ENCODE measurements at regions not wholly inside any gene's neighbourhood (a gene's known extent, or its start where the extent isn't known, plus 50 kb on each side); places are given as distances from the start of the nearest gene placed in this dataset.
"Not testable (repeated sequence)": the region's sequence is repeated elsewhere in the genome, so short reads cannot be mapped to it uniquely, and the experiment has no call there.

DNA sequence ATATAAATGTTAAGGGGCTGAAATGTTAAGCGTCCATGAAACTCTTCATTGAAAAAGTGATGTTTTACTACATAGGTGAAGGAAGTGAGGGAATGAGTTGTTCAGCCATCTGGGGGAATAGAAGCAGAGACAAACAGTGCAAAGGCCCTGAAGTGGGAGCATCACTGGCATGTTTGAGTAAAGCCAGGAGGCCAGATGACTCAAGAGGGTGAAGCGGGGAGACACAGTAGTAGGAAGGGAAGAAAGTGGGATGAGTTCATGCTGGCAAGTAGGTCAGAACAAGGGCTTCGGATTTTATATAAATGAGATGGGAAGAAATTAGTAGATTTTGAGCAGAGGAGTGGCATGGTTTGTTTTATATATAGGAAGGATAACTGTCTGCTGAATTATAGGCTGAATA, 112.5 kb upstream of the MAP9 start:
- Mint-ChIP-seq H3K4me3 (no peak overlapping the region), H3K4me1 (no peaks in the 10 kb centered on the region), H3K36me3 (no peaks in the 10 kb centered on the region), H3K9me3 (no peaks in the 10 kb centered on the region), H3K27ac (no peak overlapping the region)
- no peak for DNase-seq (ENCODE audit: low spot score in 2 of 2)
- ATAC-seq = no peak

DNA sequence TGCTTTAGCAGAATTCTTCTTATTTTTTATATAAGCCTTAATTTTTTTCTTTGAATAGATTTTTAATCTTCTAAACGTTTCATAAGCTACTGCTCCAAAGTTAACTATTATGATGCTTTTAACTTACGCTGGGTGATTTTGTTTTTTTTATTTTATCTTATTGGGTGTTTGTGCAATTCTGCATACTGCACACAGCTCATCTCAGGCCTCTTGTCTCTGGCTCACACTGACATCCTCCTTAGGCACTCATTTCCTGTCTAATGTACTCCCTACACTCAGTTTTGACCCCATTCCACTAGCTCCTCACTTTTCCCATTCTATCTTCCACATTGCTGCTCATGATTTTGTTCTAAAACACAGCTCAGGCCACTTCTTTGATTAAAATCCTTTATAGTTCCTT, 111.9 kb upstream of the MAP9 start:
- ATAC-seq (no peak), DNase-seq (ENCODE audit: low spot score in 2 of 2) (no peak)
- Mint-ChIP-seq H3K27ac (no peak overlapping the region), H3K4me1 (no peaks in the 10 kb centered on the region), H3K36me3 (no peaks in the 10 kb centered on the region), H3K4me3 (no peak overlapping the region), H3K9me3 (no peaks in the 10 kb centered on the region)

DNA sequence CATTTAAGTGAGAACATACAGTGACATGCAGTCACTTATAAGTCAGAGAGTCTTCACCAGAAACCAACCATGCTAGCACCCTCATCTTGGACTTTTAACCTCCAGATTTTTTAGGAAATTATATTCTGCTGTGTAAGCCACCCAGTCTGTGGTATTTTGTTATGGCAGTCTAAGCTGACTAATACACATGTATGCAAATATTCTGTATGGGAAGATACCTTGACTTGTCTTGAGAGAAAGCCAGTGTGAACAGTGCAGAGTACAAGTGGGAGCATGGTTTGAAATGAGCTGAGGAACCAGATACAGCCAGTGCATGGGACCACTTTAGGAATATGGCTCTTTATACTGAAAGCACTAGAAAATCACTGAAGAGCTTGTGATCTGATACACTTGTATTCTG, 110.4 kb upstream of the MAP9 start:
- Mint-ChIP-seq H3K27ac (no peak overlapping the region), H3K9me3 (no peaks in the 10 kb centered on the region), H3K4me3 (no peak overlapping the region), H3K4me1 (no peaks in the 10 kb centered on the region), H3K36me3 (no peaks in the 10 kb centered on the region)
- ATAC-seq (peak; percentile 37), DNase-seq (ENCODE audit: low spot score in 2 of 2) (no peak)

DNA sequence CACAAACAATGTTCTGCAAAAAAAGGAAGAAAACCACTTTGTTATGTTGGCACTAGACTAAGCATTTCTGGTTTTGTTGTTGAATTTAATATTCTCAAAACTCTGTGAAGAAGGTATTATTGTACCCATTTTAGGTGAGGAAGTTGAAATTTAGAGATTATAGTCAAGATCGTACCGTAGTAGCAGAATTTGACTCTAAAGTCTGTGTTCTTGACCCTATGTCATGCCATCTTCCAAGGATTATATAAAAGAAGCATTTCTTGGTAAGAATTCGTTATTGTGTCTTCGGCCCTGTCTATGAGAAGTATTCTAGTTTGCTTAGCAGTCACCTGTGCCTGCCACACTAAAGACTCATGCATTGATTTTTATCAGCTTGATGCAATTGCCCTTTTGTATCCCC, 104.4 kb upstream of the MAP9 start:
- Mint-ChIP-seq H3K4me1 (no peaks in the 10 kb centered on the region), H3K4me3 (no peak overlapping the region), H3K9me3 (peaks cover 2% of the 10 kb centered on the region), H3K36me3 (no peaks in the 10 kb centered on the region), H3K27ac (no peak overlapping the region)
- DNase-seq (ENCODE audit: low spot score in 2 of 2) (no peak), ATAC-seq (no peak)

DNA sequence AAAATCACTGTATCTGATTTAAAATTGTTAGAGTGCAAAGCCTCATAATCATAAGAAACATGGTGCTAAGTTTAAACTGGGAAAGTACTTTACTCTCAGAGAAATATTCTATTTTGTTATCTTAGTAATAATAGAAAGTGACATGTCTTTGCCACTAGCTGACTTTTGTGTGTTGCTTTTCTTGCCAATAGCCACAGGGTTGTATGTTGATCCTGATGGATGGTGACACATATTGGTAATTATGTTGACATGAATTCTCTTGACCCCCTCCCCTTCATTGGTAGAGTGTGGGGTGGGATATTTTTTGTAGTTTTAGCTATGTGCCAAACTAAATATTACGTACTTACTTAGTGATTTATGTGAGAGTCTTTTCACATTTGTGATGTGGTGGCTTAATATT, 103.1 kb upstream of the MAP9 start:
- Mint-ChIP-seq H3K36me3 (no peaks in the 10 kb centered on the region), H3K27ac (no peak overlapping the region), H3K4me3 (no peak overlapping the region), H3K4me1 (no peaks in the 10 kb centered on the region), H3K9me3 (peaks cover 2% of the 10 kb centered on the region)
- no peak for DNase-seq (ENCODE audit: low spot score in 2 of 2)
- ATAC-seq = no peak

DNA sequence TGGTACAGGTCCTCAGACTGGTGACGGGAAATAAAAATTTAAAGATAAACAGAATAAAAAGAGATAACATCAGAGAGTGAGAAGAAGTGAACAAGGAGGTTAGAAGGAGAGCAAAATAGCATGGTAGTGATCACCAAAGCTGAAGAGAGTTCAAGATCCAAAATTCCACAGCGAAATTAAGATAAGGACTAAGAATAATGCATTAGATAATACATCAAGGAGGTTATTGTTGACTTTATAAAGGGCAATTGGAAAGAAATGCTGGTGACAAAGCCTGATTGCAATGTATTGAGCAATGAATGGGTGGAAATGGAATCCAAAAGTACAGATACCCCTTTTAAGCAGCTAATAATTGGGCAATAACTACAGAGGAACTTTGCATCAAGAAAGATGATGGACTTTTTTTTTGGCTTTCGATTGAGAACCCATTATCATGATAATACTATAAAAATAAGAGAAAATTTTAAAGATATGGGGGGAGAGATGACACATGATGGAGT, 101.6 kb upstream of the MAP9 start:
- no peak for DNase-seq (ENCODE audit: low spot score in 2 of 2)
- Mint-ChIP-seq H3K9me3 (peaks cover 2% of the 10 kb centered on the region), H3K27ac (no peak overlapping the region)

DNA sequence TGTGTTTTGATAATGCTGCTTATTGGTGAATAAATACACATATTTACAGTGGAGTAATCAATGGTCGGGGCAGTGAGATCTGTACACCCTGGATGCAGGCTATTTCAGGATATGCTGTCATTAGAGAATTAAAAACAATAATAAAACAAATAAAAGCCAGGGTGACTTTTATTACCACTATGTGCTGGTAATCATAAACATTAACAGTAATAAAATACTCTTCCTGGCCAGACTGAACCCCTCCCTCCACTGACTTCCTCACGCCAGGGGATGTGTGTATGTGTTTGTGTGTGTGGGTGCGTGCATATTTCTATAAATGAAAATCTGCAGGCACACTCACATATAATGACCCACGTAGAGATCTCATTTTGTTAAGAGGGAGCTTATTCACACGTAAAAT, 98.0 kb upstream of the MAP9 start:
- DNase-seq (ENCODE audit: low spot score in 2 of 2) = no peak
- no peaks in the 10 kb centered on the region for H3K4me1 Mint-ChIP-seq
- no peak overlapping the region for H3K4me3 Mint-ChIP-seq
- H3K36me3 Mint-ChIP-seq = no peaks in the 10 kb centered on the region
- no peak overlapping the region for H3K27ac Mint-ChIP-seq
- peaks cover 5% of the 10 kb centered on the region for H3K9me3 Mint-ChIP-seq
- ATAC-seq = no peak

More for the DNA sequence above, 101.6 kb upstream of the MAP9 start:
- no peaks in the 10 kb centered on the region for H3K36me3 Mint-ChIP-seq
- H3K4me1 Mint-ChIP-seq = no peaks in the 10 kb centered on the region
- H3K4me3 Mint-ChIP-seq = no peak overlapping the region
- ATAC-seq = no peak

DNA sequence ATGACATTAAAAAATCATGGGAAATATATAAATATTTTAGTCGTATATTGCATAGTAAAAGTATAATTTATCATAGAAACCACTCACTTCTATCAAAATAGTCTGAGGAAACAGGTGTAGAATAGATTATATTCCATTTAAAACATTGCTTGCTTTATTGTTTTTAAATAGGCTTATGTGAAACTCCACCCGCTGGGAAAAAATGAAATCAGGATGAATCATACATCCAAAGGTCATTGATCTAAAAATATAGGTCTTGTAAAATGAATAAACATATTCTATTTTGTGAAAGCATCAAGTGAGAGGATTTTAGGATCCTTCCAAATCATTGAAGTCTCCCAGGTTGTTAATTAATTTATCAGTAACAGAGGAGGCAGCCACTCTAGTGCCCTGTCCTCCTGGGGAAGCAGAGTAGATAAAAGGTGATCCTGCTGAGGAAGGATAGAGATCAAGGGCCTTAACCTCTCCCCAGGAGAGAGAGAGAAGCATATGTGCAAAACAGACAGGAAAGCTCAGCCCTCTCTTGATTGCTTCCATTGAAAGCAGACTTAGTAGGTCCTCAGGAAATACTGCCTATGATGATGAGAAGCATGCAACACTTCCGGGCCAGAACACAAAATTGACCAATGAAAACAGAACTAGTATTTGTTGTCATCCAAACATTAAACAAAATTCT, 96.8 kb upstream of the MAP9 start:
- DNase-seq (ENCODE audit: low spot score in 2 of 2) (no peak), ATAC-seq (no peak)
- H3K4me1 Mint-ChIP-seq = no peaks in the 10 kb centered on the region
- H3K36me3 Mint-ChIP-seq = no peaks in the 10 kb centered on the region
- H3K27ac Mint-ChIP-seq = no peak overlapping the region
- H3K9me3 Mint-ChIP-seq = peaks cover 5% of the 10 kb centered on the region
- H3K4me3 Mint-ChIP-seq = no peak overlapping the region

DNA sequence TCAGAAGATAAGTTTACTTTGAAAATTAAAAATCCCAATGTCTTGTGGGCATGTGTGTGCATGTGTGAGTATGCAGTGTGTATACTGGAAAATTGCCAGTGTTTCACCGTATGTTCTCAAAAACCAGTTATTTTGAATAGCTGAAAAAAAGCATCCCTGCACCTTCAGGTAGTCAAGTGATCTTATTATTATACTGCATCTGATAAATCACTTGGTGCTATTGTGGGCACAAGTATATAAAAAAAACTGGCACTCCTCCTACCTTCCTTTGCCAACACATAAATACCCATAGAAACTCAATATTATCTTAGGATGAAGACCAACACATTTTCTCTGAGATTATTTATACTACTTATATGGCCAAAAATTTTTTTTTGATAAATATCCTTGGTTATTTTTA, 91.5 kb upstream of the MAP9 start:
- Mint-ChIP-seq H3K4me1 (no peaks in the 10 kb centered on the region), H3K4me3 (no peak overlapping the region), H3K27ac (no peak overlapping the region), H3K36me3 (no peaks in the 10 kb centered on the region), H3K9me3 (peaks cover 3% of the 10 kb centered on the region)
- ATAC-seq (no peak), DNase-seq (ENCODE audit: low spot score in 2 of 2) (no peak)

DNA sequence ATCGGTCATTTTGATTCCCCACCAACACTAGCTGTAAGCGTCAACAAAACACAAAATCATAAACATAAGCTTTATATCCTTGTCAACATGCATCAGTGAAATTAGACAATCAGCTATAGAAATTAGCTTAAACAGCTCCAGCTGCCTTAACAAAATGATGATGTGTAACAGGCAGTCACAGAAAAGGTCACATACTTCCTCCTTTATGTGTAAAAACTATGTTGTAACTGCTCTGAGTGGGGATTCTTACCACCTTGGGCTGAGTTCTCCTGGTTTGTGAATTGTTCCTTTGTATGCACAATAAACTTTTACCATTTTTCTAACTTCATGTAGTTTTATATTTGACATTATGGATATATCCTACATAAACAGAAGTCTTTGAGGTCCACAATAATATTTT, 73.9 kb upstream of the MAP9 start:
- H3K4me3 Mint-ChIP-seq = no peak overlapping the region
- DNase-seq (ENCODE audit: low spot score in 2 of 2) (no peak), ATAC-seq (no peak)
- no peak overlapping the region for H3K27ac Mint-ChIP-seq
- H3K4me1 Mint-ChIP-seq = no peaks in the 10 kb centered on the region
- no peaks in the 10 kb centered on the region for H3K9me3 Mint-ChIP-seq
- no peaks in the 10 kb centered on the region for H3K36me3 Mint-ChIP-seq

DNA sequence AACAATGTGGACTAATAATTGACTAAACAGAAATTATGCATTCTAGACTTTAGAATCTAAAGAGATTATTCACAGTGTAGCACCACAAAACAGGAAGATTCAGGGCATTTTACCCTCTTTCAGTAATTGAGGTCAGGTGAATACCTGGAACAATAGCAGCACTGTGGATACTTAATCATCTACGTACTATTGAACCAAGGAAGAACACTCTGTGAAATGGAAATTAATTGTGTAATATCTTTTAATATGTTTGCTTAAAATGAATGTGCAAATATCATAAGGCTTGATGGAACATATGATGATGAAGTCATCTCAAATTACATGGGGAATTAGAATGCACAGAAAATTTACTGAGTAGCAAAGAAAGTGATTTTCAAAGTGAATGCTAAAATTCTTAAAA, 68.5 kb upstream of the MAP9 start:
- ATAC-seq = no peak
- H3K36me3 Mint-ChIP-seq = no peaks in the 10 kb centered on the region
- DNase-seq (ENCODE audit: low spot score in 2 of 2) = no peak
- no peak overlapping the region for H3K4me3 Mint-ChIP-seq
- H3K4me1 Mint-ChIP-seq = no peaks in the 10 kb centered on the region
- H3K9me3 Mint-ChIP-seq = no peaks in the 10 kb centered on the region
- no peak overlapping the region for H3K27ac Mint-ChIP-seq

DNA sequence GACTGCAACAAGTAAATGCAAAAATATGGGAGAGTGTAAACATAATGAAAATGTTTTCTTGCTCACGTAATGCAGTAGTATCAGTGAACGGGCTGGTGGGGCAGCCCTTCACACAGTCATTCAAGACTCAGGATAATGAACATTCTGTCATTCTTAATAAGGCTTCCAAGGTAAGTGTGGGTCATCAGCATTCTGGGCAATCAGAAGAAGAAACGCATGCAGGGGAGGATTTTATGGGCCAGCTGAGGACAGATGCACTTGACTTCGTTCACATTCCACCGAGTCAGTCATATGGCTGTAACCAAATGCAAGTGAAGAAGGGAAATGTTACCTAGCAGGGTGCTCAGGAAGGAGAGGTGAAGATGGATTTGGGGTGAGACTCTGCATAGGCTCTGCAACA, 68.0 kb upstream of the MAP9 start:
- no peaks in the 10 kb centered on the region for H3K4me1 Mint-ChIP-seq

DNA sequence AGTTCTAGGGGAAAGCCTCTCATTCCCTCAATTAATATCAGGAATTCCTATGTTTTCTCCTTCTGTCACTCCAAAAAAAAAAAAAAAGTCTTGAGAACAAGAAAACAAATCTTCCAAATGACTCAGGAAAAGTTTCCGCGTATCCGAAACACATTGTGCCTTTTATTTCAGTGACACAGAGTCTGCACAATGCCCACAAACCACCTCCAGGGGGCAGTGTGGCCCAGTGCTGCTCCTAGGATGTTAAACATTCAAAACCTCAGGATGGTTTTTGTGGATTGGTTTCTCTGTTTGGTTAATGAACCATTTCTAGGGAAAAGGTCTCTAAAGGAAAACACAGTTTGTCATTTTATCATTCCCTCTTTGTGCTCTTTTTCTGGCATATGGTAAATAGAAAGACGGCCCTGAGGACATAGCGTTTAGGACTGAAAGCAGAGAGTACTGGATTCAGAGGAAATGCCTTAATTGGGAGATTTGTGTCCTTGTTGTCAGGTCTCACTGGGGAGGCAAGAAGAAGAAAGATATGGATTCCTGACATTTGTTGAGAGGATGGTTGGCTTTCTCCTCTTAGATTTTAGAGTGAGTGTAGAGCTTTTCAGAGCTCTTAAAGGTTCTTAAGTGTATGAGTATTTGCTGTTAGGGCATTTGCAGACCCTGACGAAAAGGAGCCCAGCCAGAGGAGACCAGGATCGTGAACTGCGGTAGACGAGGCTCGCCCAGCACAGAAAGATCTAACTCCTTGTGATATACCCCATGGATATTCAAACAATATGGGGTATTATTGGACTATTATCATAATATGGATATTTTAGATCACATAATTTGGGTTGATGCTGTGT, 65.7 kb upstream of the MAP9 start:
- Mint-ChIP-seq H3K9me3 (no peaks in the 10 kb centered on the region), H3K4me3 (no peak overlapping the region), H3K36me3 (no peaks in the 10 kb centered on the region), H3K4me1 (no peaks in the 10 kb centered on the region), H3K27ac (no peak overlapping the region)
- ATAC-seq (no peak), DNase-seq (ENCODE audit: low spot score in 2 of 2) (peak; percentile 29 to 62)

More for the DNA sequence above, 68.0 kb upstream of the MAP9 start:
- no peak overlapping the region for H3K4me3 Mint-ChIP-seq
- H3K9me3 Mint-ChIP-seq = no peaks in the 10 kb centered on the region
- ATAC-seq = no peak
- no peak for DNase-seq (ENCODE audit: low spot score in 2 of 2)
- no peaks in the 10 kb centered on the region for H3K36me3 Mint-ChIP-seq
- H3K27ac Mint-ChIP-seq = no peak overlapping the region

DNA sequence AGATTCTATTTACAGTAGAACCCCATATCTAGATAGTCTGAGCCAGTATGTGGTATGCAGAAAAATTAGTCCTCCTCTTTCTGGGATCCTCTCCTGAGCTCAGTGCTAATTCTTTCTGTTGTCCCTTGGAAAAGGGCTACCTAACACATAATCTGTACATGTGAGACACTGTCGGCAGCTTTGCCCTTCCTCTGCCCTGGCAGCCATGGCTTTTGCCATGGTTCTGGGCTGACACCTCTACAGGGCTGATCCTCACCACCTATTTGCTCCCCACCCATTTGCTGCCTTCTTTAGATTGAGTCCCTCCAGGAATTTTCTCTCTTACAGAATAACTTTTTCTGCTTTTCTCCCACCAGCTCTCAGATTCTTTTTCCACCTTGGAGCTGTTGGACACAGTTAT, 64.7 kb upstream of the MAP9 start:
- ATAC-seq (no peak), DNase-seq (ENCODE audit: low spot score in 2 of 2) (no peak)
- H3K9me3 Mint-ChIP-seq = no peaks in the 10 kb centered on the region
- no peaks in the 10 kb centered on the region for H3K4me1 Mint-ChIP-seq
- H3K27ac Mint-ChIP-seq = no peak overlapping the region
- no peaks in the 10 kb centered on the region for H3K36me3 Mint-ChIP-seq
- H3K4me3 Mint-ChIP-seq = no peak overlapping the region

DNA sequence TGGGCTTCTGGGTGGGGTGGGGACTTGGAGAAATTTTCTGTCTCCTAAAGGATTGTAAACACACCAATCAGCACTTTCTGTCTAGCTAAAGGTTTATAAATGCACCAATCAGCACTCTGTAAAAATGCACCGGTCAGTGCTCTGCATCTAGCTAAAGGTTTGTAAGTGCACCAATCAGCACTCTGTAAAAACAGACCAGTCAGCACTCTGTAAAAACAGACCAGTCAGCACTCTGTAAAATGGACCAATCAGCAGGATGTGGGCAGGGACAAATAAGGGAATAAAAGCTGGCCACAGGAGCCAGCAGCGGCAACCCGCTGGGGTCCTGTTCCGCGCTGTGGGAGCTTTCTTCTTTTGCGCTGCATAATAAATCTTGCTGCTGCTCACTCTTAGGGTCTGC, 63.0 kb upstream of the MAP9 start:
- not testable (repeated sequence) for H3K9me3 Mint-ChIP-seq; H3K4me3 Mint-ChIP-seq; H3K27ac Mint-ChIP-seq; H3K4me1 Mint-ChIP-seq; DNase-seq (ENCODE audit: low spot score in 2 of 2); ATAC-seq; H3K36me3 Mint-ChIP-seq

DNA sequence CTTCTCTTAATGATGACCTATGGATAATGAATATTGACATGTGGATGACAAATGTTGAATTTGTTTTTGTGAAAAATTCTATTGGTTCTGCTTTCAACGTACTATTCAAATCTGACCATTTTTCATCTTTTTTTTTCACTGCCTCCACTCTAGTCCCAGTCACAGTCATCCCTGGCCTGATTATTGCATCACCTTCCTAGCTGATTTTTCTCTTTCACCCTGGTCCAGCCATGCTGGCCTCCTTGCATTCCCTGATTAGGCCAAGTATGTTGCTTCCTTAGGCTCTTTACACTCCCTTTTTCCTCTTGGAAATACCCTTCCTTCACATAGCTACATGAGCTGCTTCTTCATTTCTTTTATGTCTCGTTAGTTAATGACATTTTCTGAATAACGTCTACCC, 58.1 kb upstream of the MAP9 start:
- H3K4me3 Mint-ChIP-seq = no peak overlapping the region
- no peaks in the 10 kb centered on the region for H3K36me3 Mint-ChIP-seq
- no peaks in the 10 kb centered on the region for H3K9me3 Mint-ChIP-seq
- H3K27ac Mint-ChIP-seq = no peak overlapping the region
- no peak for DNase-seq (ENCODE audit: low spot score in 2 of 2)
- ATAC-seq = no peak
- no peaks in the 10 kb centered on the region for H3K4me1 Mint-ChIP-seq

All from stimulated activated effector memory CD8-positive, alpha-beta T cell treated with anti-CD3 and anti-CD28 coated beads, Interleukin-12 subunit alpha, Interleukin-12 subunit beta, amount 100 ng/mL, for 72 hours (primary cell).